ENCODE measurements at regions not wholly inside any gene's neighbourhood (a gene's known extent, or its start where the extent isn't known, plus 50 kb on each side); places are given as distances from the start of the nearest gene placed in this dataset.
"Not testable (repeated sequence)": the region's sequence is repeated elsewhere in the genome, so short reads cannot be mapped to it uniquely, and the experiment has no call there.

- DNase-seq (ENCODE audit: low spot score) (no peak), ATAC-seq (no peak)
Observed at GRCh38 chr5:124007675-124008398, 495.9 kb downstream of the CSNK1G3 start.

- ATAC-seq: no peak
- no peak for DNase-seq (ENCODE audit: low spot score)
Observed at GRCh38 chr5:124001036-124001615, 489.1 kb downstream of the CSNK1G3 start.

- DNase-seq (ENCODE audit: low spot score) (no peak), ATAC-seq (no peak)
Observed at GRCh38 chr5:124000538-124000937, 488.6 kb downstream of the CSNK1G3 start.

GRCh38 chr5:123997462-123998215 is 485.7 kb downstream of the CSNK1G3 start:
- DNase-seq (ENCODE audit: low spot score): no peak
- ATAC-seq: no peak

GRCh38 chr5:123997064-123997461 is 485.1 kb downstream of the CSNK1G3 start:
- DNase-seq (ENCODE audit: low spot score): no peak
- no peak for ATAC-seq

GRCh38 chr5:123992641-123993040 is 480.7 kb downstream of the CSNK1G3 start:
- ATAC-seq: no peak
- no peak for DNase-seq (ENCODE audit: low spot score)

GRCh38 chr5:123987956-123988355 is 476.0 kb downstream of the CSNK1G3 start:
- ATAC-seq (no peak), DNase-seq (ENCODE audit: low spot score) (no peak)

GRCh38 chr5:123976379-123977033 is 464.5 kb downstream of the CSNK1G3 start:
- DNase-seq (ENCODE audit: low spot score) (no peak), ATAC-seq (no peak)

GRCh38 chr5:123975521-123975920 is 463.5 kb downstream of the CSNK1G3 start:
- ATAC-seq; DNase-seq (ENCODE audit: low spot score): not testable (repeated sequence)

- ATAC-seq (no peak), DNase-seq (ENCODE audit: low spot score) (no peak)
Observed at GRCh38 chr5:123966781-123967180, 454.8 kb downstream of the CSNK1G3 start.

GRCh38 chr5:123965626-123966025 is 453.6 kb downstream of the CSNK1G3 start:
- DNase-seq (ENCODE audit: low spot score) (no peak), ATAC-seq (no peak)

GRCh38 chr5:123964884-123965283 is 452.9 kb downstream of the CSNK1G3 start:
- ATAC-seq (no peak), DNase-seq (ENCODE audit: low spot score) (no peak)

- DNase-seq (ENCODE audit: low spot score) (no peak), ATAC-seq (no peak)
Observed at GRCh38 chr5:123960526-123960925, 448.5 kb downstream of the CSNK1G3 start.

GRCh38 chr5:123951582-123951977 is 439.6 kb downstream of the CSNK1G3 start:
- DNase-seq (ENCODE audit: low spot score): no peak
- no peak for ATAC-seq

- ATAC-seq (no peak), DNase-seq (ENCODE audit: low spot score) (no peak)
Observed at GRCh38 chr5:123950701-123951581, 439.0 kb downstream of the CSNK1G3 start.

GRCh38 chr5:123949807-123950340 is 437.9 kb downstream of the CSNK1G3 start:
- DNase-seq (ENCODE audit: low spot score) (no peak), ATAC-seq (no peak)

- DNase-seq (ENCODE audit: low spot score) (no peak), ATAC-seq (no peak)
Observed at GRCh38 chr5:123949043-123949804, 437.2 kb downstream of the CSNK1G3 start.

- DNase-seq (ENCODE audit: low spot score) (no peak), ATAC-seq (no peak)
Observed at GRCh38 chr5:123947797-123948196, 435.8 kb downstream of the CSNK1G3 start.

- no peak for ATAC-seq
Observed at GRCh38 chr5:123945548-123945947, 433.6 kb downstream of the CSNK1G3 start.

More at GRCh38 chr5:123945548-123945947, 433.6 kb downstream of the CSNK1G3 start:
- DNase-seq (ENCODE audit: low spot score): no peak
